ENCODE measurements at regions not wholly inside any gene's neighbourhood (a gene's known extent, or its start where the extent isn't known, plus 50 kb on each side); places are given as distances from the start of the nearest gene placed in this dataset.

DNA sequence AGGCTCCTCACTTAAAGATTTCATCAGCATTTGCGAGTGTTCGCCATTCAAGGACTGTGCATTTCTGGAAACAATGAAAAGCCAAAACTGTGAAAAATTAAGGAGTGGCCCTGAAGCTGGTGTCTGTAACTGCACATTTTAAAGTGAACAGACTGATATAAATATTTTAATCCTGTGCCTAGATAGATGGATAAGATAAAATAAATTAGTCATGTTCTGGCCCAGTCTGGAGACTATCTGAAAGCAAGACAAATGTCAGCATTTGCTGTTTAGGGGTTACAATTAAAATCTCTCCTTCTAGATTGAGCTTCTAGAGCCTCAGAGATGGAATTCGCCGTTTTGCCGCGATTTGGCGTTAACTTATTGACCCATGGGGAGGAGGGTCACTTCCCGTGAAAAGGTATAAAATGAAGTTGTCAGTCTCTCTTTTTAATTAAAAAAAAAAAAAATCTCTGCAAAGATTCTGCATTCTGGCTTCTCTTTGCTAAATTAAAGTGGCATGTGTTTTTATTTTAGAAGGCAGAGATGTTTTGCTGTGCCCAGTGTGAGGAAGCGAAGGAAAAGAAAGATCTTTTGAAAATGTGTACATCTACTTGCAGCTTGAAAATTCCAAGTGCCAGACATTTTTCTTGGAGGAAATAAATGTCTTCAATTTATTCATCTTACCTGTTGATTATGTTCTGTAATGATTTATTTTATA is 79.7 kb upstream of the WNT7B start:
- TF ChIP-seq, protein P1, sequence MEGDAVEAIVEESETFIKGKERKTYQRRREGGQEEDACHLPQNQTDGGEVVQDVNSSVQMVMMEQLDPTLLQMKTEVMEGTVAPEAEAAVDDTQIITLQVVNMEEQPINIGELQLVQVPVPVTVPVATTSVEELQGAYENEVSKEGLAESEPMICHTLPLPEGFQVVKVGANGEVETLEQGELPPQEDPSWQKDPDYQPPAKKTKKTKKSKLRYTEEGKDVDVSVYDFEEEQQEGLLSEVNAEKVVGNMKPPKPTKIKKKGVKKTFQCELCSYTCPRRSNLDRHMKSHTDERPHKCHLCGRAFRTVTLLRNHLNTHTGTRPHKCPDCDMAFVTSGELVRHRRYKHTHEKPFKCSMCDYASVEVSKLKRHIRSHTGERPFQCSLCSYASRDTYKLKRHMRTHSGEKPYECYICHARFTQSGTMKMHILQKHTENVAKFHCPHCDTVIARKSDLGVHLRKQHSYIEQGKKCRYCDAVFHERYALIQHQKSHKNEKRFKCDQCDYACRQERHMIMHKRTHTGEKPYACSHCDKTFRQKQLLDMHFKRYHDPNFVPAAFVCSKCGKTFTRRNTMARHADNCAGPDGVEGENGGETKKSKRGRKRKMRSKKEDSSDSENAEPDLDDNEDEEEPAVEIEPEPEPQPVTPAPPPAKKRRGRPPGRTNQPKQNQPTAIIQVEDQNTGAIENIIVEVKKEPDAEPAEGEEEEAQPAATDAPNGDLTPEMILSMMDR (IDR thresholded peaks at IDR 0.05; ENCODE audit: low read depth, low read length) = no peak
- no peak for TF ChIP-seq EZH2phosphoT487 (IDR thresholded peaks at IDR 0.05; ENCODE audit: low read depth)
